ENCODE measurements at regions not wholly inside any gene's neighbourhood (a gene's known extent, or its start where the extent isn't known, plus 50 kb on each side); places are given as distances from the start of the nearest gene placed in this dataset.
"Not testable (repeated sequence)": the region's sequence is repeated elsewhere in the genome, so short reads cannot be mapped to it uniquely, and the experiment has no call there.

- DNase-seq: no peak
Measured at GRCh38 chrX:43405191-43405590, 250.9 kb upstream of the MAOA start.

DNA sequence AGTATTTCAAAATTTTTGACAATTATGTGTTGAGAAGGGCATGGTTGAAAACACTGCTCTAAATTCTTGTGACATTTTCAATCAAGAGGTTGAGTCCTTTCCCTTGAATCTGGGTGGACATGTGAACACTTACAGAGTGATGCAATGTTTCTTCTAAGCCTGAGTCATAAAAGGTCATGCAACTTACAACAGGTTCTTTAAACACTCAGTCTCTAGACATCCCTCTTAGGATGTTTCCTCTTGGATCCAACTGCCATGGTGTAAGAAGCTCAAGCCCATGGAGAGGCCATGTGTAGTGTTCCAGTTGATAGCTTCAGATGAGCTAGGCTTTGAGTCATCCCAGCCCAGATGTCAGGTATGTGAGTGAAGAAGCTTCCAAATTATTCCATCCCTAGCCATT is 232.2 kb upstream of the MAOA start:
- no peak for DNase-seq

- no peak for DNase-seq
Measured at GRCh38 chrX:43436517-43436916, 219.6 kb upstream of the MAOA start.

- no peak for DNase-seq
Measured at GRCh38 chrX:43446752-43447151, 209.3 kb upstream of the MAOA start.

DNA sequence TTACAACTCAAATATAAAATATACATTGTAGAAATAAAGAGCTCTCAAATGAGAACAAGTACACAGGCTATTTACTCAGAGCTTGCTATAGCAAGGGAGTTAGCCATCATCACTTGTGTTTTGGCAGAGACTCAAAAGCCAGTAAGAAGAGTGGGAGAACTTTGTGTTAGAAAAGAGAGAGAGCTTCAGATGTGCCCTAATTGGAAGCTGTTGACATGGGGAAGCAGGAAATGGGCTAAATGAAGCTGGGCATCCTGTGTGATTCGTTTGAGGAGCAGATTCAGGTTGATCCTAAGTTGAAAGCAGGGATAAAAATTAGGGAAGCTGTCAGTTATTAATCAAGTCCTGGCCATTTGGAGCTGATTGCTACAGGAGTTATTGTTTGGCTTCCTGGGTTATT is 207.4 kb upstream of the MAOA start:
- no peak for DNase-seq

- DNase-seq: no peak
Measured at GRCh38 chrX:43450355-43450754, 205.7 kb upstream of the MAOA start.

- DNase-seq: not testable (repeated sequence)
Measured at GRCh38 chrX:43451976-43452686, 204.0 kb upstream of the MAOA start.

- no peak for DNase-seq
Measured at GRCh38 chrX:43456063-43456462, 200.0 kb upstream of the MAOA start.

DNA sequence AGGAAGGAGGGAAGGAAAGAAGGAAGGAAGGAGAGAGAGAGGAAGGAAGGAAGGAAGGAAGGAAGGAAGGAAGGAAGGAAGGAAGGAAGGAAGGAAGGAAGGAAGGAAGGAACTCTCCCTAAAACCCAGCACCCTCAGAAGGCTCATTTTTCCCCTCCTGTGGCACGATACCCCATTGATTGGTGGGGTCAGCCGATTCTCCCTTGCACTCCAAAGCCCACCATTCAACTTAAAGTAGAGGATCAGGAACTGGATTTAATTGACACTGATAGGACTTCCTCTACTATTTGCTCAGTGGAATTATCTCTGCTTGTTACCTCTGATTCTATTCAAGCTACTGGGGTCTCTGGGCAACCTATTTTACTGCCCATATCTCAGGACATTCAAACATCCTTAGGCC is 199.2 kb upstream of the MAOA start:
- DNase-seq: no peak

GRCh38 chrX:43467608-43468234 is 188.4 kb upstream of the MAOA start:
- no peak for DNase-seq

GRCh38 chrX:43469391-43470054 is 186.6 kb upstream of the MAOA start:
- DNase-seq: no peak

DNA sequence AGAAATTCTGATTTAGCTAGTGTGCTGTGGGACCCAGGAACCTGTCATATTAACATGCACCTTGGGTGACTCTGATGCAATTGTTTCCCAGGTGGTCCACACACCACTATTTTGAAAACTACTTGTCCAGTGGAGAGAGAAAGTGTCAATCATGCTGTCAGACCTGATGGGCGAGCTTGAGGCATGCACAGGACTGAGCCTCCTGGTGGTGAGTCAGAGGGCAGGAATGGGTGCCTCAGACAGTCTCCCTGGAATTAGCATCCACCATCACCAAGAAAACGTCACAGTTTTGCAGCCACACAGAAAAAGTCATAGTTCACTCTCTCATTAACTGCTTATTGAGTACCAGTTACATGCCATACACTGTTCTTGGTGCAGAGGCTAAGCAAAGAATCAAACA is 181.8 kb upstream of the MAOA start:
- no peak for DNase-seq

DNA sequence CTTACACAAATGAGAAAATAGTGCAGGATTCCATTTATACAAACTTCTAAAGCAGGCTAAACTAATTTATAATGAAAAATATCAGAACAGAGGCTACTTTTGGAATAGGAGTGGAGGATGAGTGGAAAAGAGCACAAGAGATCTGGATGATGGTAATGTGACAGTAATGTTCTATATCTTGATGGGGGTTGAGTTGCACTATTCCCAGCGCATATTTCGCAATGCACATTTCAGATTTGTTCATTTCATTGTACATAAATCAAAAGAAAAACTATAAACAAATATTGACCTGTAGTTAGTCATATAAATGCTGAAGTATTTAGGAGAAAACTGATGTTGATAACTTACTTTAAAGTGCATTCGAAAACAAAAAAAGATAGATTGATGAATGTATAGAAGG is 177.0 kb upstream of the MAOA start:
- DNase-seq: no peak

GRCh38 chrX:43479850-43480249 is 176.2 kb upstream of the MAOA start:
- DNase-seq: no peak

DNA sequence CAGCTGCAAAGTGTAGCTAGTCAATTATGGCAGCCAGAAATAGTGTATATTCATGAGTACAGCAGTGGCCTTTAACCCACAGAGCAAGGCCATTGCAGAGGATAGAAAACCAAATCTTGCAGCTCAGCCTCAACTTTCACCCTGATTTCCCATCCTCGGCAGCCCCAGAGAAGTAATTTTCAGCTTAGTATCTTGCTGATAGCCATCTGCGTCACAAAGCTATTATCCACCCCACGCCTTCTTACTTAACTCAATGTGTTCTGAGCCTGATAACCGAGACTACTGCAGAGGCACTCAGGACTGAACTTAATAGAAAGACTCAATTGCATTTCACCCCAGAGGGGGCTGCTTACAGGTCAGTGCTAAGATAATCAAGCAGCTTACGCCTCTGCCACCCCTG is 174.5 kb upstream of the MAOA start:
- no peak for DNase-seq

- no peak for DNase-seq
Measured at GRCh38 chrX:43493756-43494155, 162.3 kb upstream of the MAOA start.

DNA sequence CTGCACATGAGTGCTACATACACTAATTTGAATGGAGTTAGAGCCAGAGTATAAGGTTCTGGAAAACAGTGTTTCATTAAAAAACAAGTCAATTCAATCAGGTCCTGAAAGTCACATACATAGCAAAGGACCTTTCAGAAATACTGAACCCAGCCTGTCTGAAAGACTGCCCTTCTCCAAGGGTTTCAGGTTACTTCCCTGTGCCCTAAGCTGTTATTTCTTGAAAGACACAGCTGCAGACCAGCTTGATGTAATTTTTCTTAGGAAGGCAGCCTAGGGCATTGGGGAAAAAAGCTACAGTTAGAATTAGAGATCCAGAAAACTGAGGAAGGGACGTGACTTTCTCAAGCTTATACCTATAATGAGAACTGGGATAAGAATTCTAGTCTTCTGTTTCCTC is 155.9 kb upstream of the MAOA start:
- no peak for DNase-seq

GRCh38 chrX:43500996-43501694 is 155.0 kb upstream of the MAOA start:
- DNase-seq: no peak

DNA sequence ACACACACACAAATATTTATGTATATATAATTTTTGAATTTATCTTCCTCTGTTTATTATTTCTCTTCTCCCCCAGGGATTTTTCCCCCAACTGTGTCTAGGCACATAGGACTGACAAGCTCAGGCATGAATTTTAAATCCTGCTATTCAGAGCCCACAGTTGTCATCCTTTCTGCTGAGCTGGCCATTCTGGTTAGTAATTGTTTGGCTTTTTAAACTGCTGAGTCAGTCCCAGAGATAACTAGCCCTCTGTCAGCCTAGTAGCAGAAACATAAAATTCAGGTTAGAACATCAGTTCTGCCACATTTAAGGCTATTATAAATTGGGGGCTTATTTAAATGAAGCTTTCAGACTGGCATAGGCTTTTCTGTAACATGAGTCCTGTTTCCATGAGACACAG is 151.7 kb upstream of the MAOA start:
- no peak for DNase-seq

DNA sequence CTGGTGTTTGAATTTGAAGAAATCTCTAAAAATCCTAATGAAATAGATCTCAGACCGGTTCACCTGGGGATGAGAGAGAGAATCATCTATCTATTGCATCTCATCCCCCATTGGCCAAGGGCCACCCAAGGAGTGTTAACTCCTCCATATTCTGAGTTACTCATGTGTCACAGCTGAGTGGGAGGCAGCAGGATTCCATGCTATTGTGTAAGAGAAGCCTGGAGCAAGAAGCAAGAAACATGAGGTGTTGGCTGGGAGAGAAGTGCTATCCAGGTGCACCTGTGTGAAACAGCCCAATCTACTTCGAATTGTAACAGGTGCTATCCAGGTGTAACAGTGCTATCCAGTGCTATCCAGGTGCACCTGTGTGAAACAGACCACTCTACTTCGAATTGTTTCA is 150.3 kb upstream of the MAOA start:
- no peak for DNase-seq

DNA sequence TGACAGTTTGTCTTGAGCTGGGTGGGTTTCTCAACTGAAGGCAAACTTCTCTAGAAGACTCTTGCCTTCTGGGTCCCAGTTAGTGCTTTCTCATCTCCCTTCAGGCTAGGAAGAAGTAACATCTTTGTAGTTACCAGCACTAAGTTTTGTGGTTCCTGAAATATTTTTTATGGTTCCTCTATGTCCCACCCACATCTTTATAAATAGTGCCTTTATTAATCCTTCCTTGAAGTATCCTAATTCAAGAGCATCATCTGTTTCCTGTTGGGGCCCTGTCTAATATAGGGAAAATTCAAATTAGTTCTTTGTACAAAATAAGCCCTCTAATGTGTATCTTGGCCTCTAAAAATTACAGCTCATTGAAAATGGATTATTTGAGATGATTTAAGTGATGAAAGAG is 147.4 kb upstream of the MAOA start:
- no peak for DNase-seq

- DNase-seq: no peak
Measured at GRCh38 chrX:43510209-43510608, 145.9 kb upstream of the MAOA start.

- DNase-seq: no peak
Measured at GRCh38 chrX:43513085-43513484, 143.0 kb upstream of the MAOA start.

DNA sequence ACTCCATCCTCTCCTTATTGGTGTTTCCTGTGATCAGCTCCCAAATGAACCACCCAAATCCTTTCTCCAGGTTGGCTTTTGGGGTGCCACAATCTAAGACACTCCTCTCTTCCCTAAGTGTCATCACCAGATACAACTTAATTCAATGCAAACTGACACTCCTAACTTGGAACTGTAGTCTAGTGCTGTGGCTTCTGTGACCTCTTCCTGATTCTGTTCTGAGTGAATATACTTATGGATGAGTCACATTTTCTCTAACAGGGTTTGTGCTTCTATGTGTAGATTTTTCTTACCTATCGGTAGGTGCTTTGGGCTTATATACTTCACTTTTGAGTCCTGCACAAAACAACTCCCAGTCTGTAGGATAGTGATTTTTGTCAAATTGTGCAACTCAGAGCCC is 141.3 kb upstream of the MAOA start:
- no peak for DNase-seq

All from dermis blood vessel endothelial cell (primary cell).